ENCODE measurements at regions not wholly inside any gene's neighbourhood (a gene's known extent, or its start where the extent isn't known, plus 50 kb on each side); places are given as distances from the start of the nearest gene placed in this dataset.
A peak's percentile ranks its signal among the peaks of the same experiment; 100 is the strongest.
"Not testable (repeated sequence)": the region's sequence is repeated elsewhere in the genome, so short reads cannot be mapped to it uniquely, and the experiment has no call there.

DNA sequence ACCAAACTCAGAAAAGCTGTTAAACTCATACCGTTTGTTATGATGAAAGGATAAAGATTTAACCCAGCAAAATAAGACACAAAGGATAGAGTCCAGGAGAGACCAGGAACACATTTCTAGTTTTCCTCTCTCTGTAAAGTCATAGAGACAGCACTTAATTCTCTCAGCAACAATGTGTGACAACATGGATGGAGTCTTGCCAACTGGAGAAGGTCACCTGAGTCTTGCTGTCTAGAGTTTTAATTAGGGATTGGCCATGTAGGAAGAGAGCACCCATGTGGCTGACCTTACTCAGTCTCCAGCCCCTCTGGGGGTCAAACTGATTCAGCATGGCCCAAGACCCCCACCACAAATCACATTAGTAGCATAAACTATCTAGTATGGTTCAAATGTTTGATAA is 151.0 kb upstream of the ATF7IP start:
- no peak for DNase-seq (ENCODE audit: low spot score)

DNA sequence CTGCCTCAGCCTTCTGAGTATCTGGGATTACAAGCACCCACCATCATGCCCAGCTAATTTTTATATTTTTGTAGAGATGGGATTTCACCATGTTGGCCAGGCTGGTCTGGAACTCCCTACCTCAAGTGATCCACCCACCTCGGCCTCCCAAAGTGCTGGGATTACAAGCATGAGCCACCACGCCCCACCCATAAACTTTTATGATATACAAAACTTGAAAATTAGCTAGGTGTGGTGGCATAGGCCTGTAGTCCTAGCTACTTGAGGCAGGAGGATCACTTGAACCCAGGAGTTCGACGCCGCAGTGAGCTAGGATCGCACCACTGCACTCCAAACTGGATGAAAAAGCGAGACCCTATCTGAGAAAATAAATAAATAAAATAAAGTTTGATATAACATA is 149.5 kb upstream of the ATF7IP start:
- DNase-seq (ENCODE audit: low spot score): not testable (repeated sequence)

DNA sequence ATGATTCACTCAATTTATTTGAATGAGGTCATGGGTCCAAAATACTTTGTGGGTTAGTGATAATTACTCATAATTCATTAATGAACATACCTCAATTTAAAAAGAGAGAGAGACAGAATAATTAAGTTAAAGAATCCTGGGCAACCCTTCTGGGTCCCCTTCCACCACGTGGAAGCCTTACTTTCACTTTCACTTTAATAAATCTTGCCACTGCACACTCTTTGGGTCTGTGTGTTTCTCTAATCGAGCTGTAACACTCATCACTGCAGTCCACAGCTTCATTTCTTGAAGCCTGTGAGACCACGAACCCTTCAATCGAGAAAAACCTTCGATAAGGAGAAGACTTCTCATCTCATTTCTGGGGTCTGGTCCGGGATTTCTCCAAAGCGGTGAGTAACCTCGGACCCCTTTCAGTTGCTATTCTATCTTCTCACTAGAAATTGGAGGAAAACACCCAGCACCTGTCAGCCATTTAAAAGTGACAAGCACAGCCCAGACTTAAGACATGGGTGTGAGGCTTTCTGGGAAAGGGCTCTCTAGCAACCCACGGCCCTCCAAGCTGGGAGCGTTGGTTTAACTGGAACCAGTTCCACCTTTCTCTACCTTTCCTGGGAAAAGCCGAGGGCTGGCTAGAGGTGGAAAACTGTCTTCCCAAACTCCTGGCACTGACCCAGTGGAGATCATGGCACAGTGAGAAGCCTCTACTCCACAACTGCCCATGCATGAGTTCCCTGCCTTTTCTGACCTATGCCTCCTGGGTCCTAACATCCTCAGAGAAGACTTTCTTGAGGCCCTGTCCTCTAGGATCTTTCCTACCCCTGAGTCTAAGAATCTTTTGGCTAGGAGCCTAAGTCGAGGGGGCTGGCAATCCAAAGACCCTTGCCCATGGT is 148.8 kb upstream of the ATF7IP start:
- peak; percentile 33 for DNase-seq (ENCODE audit: low spot score)

- DNase-seq (ENCODE audit: low spot score): no peak
Measured at GRCh38 chr12:14219156-14219555, 146.3 kb upstream of the ATF7IP start.

- DNase-seq (ENCODE audit: low spot score): not testable (repeated sequence)
Measured at GRCh38 chr12:14219670-14220069, 145.8 kb upstream of the ATF7IP start.

GRCh38 chr12:14225064-14225463 is 140.4 kb upstream of the ATF7IP start:
- DNase-seq (ENCODE audit: low spot score): no peak

GRCh38 chr12:14235176-14235575 is 130.3 kb upstream of the ATF7IP start:
- not testable (repeated sequence) for DNase-seq (ENCODE audit: low spot score)

GRCh38 chr12:14236641-14237040 is 128.8 kb upstream of the ATF7IP start:
- not testable (repeated sequence) for DNase-seq (ENCODE audit: low spot score)

GRCh38 chr12:14238221-14238792 is 127.2 kb upstream of the ATF7IP start:
- DNase-seq (ENCODE audit: low spot score): peak; percentile 51

GRCh38 chr12:14239350-14239934 is 126.0 kb upstream of the ATF7IP start:
- peak; percentile 93 for DNase-seq (ENCODE audit: low spot score)

DNA sequence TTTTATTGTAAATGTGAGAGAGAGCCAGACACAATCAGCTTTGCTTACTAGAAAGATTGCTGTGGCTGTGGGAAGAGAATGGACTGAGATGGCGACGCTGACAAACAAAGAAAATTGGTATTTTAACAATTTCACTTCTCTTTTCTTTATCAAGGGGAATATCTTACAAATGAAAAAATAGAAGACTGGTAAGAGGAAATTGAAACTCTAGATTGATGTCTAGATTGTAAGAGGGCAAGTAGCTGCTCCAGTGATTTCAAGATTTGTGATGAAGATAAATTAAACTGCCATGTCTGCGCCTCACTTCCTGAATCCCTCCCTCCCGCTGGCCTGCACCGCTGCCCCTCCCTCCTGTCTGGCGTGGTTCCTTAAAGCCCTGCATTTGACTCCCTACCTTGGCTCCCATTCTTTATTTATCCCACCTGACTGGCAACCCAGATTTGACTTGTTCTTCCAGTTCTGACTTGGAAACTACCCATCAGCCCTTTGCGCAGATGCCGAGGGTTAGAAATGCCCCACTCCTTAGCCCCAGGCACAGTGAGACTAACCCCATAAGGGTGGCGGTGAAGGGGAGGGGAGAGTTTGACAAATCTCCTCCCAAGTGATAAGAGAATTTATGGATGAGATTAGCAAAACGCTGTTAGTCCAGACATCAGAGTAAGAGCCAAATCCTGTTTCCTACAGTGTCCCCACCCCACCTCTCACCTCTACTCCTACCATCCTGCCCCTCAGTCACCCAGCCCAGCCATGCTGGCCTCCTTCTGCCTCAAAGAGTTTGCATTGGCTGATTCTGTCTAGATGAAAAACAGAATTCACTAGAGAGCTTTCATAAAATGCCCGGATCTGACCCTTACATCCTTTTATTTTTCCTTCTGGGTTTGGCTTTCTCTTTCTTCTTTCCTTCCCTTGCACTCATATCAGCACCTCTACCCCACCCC is 125.3 kb upstream of the ATF7IP start:
- DNase-seq (ENCODE audit: low spot score): peak; percentile 45

DNA sequence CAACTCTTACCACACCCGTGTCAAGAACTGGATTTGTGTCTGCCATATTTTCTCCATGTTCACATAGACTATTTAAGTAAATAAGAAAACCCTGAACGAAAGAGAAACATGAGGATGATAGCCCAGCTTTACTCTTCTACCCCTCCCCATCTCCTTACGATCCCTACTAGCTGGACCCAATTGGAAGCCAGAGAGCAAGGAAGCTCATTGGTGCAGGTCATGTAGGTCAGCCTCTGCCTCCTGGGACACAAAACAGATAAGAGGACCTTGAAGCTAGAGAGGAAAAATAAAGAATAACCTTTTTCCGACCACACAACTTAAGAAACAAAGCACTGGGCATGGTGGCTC is 124.6 kb upstream of the ATF7IP start:
- DNase-seq (ENCODE audit: low spot score): no peak

DNA sequence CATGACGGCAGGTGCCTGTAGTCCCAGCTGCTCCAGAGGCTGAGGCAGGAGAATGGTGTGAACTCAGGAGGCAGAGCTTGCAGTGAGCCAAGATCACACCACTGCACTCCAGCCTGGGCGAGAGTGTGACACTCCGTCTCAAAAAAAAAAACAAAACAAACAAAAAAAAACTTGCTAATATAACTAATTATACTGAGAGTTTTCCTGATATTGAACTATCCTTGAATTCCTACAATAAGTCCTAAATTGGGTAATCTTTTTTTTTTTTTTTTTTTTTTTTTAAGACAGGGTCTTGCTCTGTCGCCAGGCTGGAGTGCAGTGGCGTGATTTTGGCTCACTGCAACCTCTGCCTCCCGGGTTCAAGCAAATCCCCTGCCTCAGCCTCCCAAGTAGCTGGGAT is 122.7 kb upstream of the ATF7IP start:
- not testable (repeated sequence) for DNase-seq (ENCODE audit: low spot score)

GRCh38 chr12:14243941-14244340 is 121.5 kb upstream of the ATF7IP start:
- DNase-seq (ENCODE audit: low spot score): no peak

- DNase-seq (ENCODE audit: low spot score): no peak
Measured at GRCh38 chr12:14244876-14245669, 120.4 kb upstream of the ATF7IP start.

- no peak for DNase-seq (ENCODE audit: low spot score)
Measured at GRCh38 chr12:14247166-14247565, 118.3 kb upstream of the ATF7IP start.

GRCh38 chr12:14249368-14249767 is 116.1 kb upstream of the ATF7IP start:
- peak; percentile 64 for DNase-seq (ENCODE audit: low spot score)

DNA sequence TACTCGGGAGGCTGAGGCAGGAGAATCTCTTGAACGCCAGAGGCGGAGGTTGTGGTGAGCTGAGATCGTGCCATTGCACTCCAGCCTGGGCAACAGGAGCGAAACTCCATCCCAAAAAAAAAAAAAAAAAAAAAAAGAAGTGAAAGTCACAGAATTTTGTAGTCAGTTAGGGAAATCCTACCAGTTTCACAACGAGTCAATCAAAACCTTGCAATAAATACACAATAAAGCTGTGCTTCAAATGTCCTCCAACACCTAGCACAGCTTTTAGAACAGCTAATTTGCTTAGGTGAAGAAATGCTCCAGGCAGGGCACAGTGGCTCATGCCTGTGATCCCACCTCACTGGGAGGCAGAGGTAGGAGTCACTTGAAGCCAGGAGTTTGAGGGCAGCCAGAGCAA is 112.8 kb upstream of the ATF7IP start:
- no peak for DNase-seq (ENCODE audit: low spot score)

DNA sequence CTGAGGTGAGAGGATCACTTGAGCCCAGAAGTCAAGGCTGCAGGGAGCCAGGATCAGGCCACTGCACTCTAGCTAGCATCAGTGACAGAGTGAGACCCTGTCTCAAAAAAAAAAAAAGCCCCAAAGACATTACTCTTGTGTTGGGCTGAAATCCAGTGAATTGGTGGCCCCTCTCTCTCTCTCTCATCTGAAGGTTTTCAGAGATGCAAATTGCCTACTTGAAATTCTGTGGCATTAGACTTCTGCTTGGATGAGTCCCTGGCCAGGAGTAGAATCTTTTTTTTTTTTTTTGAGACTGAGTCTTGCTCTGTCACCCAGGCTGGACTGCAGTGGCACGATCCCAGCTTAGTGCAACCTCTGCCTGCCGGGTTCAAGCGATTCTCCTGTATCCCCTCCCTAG is 112.0 kb upstream of the ATF7IP start:
- DNase-seq (ENCODE audit: low spot score): no peak

GRCh38 chr12:14254781-14255180 is 110.7 kb upstream of the ATF7IP start:
- DNase-seq (ENCODE audit: low spot score): no peak

DNA sequence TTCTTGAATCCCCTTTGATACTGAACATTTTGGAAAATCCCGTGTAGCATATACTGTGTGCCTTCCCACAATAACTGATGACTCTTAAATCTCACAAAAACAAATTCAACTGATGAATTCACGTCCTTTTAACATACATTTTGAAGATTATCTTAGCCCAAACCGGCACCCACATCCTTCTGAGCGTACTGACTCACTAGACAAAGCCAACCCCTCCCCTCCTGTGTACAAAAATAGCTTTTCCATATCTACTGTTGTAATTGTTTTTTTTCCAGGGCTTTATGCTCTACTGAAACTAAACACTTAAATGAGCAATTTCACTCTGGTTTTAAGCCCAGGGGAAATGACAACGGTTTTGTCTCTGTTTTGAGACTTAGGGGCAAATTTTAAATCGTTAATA is 109.4 kb upstream of the ATF7IP start:
- DNase-seq (ENCODE audit: low spot score): no peak

All from SW480 (cell line).